Activated effector memory CD4-positive, alpha-beta T cell treated with Interleukin-2 at 50 U/mL for 16 hours (primary cell): ENCODE measurements at regions not wholly inside any gene's neighbourhood (a gene's known extent, or its start where the extent isn't known, plus 50 kb on each side); places are given as distances from the start of the nearest gene placed in this dataset.
"Not testable (repeated sequence)": the region's sequence is repeated elsewhere in the genome, so short reads cannot be mapped to it uniquely, and the experiment has no call there.

Experiments used
- DNase-seq: peaks from one replicate; pipeline ENCODE4 v3.0.0-alpha.2; 2020

- DNase-seq, result not testable (repeated sequence)
Measured at GRCh38 chr9:90536094-90536493, 106.5 kb downstream of the DIRAS2 start.

- DNase-seq, result no peak
Measured at GRCh38 chr9:90538566-90538965, 104.1 kb downstream of the DIRAS2 start.

- no peak for DNase-seq
Measured at GRCh38 chr9:90539286-90539685, 103.3 kb downstream of the DIRAS2 start.

GRCh38 chr9:90540734-90541133 is 101.9 kb downstream of the DIRAS2 start:
- no peak for DNase-seq

- DNase-seq, result no peak
Measured at GRCh38 chr9:90544488-90544887, 98.1 kb downstream of the DIRAS2 start.

- no peak for DNase-seq
Measured at GRCh38 chr9:90546200-90546599, 96.4 kb downstream of the DIRAS2 start.

- no peak for DNase-seq
Measured at GRCh38 chr9:90547896-90548295, 94.7 kb downstream of the DIRAS2 start.

GRCh38 chr9:90552317-90552716 is 90.3 kb downstream of the DIRAS2 start:
- DNase-seq, result no peak

GRCh38 chr9:90555351-90556057 is 87.1 kb downstream of the DIRAS2 start:
- DNase-seq, result no peak

- no peak for DNase-seq
Measured at GRCh38 chr9:90556897-90557675, 85.5 kb downstream of the DIRAS2 start.

GRCh38 chr9:90559075-90560073 is 83.2 kb downstream of the DIRAS2 start:
- DNase-seq, result no peak
